ENCODE measurements at regions not wholly inside any gene's neighbourhood (a gene's known extent, or its start where the extent isn't known, plus 50 kb on each side); places are given as distances from the start of the nearest gene placed in this dataset.

- DNase-seq (ENCODE audit: low read depth) = no peak
Observed at GRCh38 chr11:27192184-27192583, 151.6 kb downstream of the BBOX1 start.

- no peak for DNase-seq (ENCODE audit: low read depth)
Observed at GRCh38 chr11:27191639-27192038, 151.0 kb downstream of the BBOX1 start.

DNA sequence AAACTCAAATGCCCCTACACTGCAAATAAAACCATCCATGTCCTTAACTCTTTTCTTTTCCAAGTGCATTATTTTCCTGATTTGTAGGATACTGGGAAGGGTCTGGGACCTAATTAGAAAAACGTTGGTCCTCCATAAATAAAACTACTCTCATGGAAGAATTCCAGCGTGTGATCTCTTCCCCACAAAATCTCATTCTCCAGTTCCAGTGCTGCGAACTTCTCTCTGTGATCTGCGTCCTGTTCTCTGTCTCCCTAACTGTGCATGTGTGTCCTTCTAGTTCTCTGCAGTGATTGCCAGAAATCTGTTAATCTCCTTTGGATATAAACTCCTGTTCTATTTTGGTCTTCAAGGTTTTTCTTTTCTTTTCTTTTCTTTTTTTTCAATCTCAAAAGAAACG lies 148.1 kb downstream of the BBOX1 start:
- DNase-seq (ENCODE audit: low read depth) = no peak

GRCh38 chr11:27187848-27188621 lies 147.4 kb downstream of the BBOX1 start:
- no peak for DNase-seq (ENCODE audit: low read depth)

DNA sequence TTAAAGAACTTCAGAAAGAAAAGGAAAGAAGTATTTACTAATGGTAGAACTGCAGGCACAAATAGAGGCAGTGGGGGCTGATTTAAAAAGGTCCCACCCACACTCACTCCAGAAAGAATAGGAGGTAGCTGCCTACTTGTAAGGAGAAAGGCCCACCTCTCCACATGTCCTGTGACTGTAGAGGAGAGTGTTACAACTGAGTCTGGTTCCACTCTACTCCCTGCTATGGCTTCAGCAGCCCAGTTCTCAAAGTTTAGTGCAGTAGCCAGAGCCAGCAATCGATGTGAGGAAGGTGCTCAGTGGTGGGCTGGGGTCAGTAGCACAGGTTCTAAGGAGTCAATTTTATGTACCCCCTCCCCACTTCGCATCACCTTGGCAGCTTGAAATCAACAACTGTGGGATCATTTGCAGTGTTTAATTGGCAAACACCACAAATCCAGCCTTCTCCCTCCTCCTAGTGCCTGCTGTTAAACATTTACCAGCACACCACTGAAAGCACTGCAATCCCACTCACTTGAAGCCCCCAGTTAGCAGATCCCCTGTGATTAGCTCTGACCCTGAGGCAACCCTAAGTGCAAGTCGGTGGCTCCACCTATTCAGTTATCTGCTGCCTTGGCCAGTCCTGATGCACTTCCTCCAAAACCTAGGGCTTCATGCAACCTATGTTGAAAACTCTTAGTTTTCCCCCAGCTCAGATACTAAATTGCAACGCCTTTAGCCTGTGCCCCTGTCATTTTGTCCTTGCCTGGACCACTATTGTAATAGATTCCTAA lies 146.6 kb downstream of the BBOX1 start:
- DNase-seq (ENCODE audit: low read depth) = no peak

GRCh38 chr11:27186580-27186979 lies 146.0 kb downstream of the BBOX1 start:
- no peak for DNase-seq (ENCODE audit: low read depth)

- no peak for DNase-seq (ENCODE audit: low read depth)
Observed at GRCh38 chr11:27184458-27185312, 144.1 kb downstream of the BBOX1 start.

DNA sequence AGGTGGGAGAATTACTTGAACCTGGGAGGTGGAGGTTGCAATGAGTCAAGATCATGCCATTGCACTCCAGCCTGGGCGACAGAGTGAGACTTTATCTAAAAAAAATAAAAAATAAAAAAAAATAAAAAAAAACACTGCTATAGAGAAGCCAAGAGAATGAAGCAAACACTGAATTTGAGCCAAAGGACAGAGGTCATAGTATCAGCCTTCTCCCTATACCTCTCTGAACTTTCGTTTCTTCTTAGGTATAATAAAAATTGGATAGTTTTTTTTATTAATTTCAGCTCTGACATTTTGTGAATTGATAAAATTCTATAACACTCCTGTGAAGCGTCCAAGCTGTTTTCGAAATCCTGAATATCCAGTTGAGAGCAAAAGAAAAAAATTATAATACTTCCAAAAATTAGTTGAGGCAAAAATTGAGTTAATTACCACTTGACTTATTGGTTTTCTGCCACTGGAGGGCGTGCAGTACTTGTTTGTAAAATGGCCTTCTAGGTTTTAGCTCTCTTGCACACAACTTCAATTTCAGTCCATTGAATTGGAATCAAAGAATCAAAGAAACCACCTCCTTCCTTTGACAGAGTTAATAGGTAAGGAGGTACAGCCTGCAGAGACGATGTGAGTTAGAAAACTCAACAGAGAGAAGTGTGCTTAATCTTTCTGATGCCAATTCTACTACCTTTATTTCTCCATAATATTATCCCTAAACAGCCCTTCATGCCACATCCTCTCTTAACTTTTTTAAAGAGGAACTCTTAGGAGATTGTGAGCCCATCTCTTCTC lies 143.2 kb downstream of the BBOX1 start:
- peak; percentile 73 for DNase-seq (ENCODE audit: low read depth)

DNA sequence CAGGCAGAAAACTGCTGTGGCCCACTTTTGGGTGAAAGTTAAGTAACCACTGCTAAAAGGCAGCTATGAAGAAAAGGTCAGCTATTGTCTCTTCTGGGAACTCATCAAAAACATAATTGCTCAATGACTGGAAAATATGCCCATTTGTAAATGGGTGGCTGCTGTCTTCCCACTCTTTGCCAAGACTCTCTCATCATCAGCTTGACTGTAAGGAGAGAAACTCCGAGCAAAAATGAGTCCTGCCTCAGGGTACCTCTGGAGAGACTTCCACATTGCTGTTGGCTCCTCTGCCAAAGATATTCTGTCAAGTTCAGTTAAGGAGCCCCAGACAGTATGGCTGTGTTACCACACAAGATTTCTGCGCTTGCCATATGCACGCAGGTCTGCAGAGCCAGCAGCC lies 138.7 kb downstream of the BBOX1 start:
- DNase-seq (ENCODE audit: low read depth) = no peak

- no peak for DNase-seq (ENCODE audit: low read depth)
Observed at GRCh38 chr11:27178859-27179258, 138.2 kb downstream of the BBOX1 start.

Measured in iris pigment epithelial cell (primary cell).